Ovary (tissue), 3 donors: ENCODE measurements at regions not wholly inside any gene's neighbourhood (a gene's known extent, or its start where the extent isn't known, plus 50 kb on each side); places are given as distances from the start of the nearest gene placed in this dataset.

Experiments
- POLR2A ChIP-seq: fragments of 450-650 bp; IDR thresholded peaks from one replicate; pipeline ENCODE4 v1.6.1; 2017; ENCODE audit warnings: antibody characterized with exemption, mild to moderate bottlenecking, moderate library complexity
- TF ChIP-seq, protein P1 (sequence below), 3 donors: fragments of 450-650 bp in 2 of 3; fragments of 200-600 bp in 1 of 3; IDR thresholded peaks; one replicate each; pipeline versions ENCODE4 v1.5.1 to v1.8.0; 2016 to 2022; ENCODE audit warnings: antibody characterized with exemption in 3 of 3, mild to moderate bottlenecking in 1 of 3
- donor health status: DM: no; HTN: no; CAD: no.

DNA sequence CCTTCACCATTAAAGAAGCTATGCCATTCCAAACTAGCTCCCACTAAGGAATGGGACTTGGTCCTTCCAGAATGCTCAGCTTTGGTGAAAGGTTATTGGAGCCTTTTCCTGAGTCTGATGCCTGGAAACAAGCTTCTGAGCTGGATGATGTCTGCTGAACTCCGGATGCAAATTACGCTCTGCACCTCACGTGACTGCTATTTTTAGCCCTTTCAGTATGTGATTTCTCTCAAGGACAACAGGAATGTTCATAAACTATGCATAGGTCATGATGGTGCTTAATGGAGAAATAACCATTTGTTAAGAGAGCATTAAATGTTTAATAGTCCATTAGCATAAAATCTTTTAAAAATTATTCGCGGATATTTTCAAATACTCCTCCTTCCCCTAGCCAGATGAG lies 631.4 kb upstream of the KIRREL3 start:
- TF ChIP-seq POLR2A, result no peak
- TF ChIP-seq, protein P1, sequence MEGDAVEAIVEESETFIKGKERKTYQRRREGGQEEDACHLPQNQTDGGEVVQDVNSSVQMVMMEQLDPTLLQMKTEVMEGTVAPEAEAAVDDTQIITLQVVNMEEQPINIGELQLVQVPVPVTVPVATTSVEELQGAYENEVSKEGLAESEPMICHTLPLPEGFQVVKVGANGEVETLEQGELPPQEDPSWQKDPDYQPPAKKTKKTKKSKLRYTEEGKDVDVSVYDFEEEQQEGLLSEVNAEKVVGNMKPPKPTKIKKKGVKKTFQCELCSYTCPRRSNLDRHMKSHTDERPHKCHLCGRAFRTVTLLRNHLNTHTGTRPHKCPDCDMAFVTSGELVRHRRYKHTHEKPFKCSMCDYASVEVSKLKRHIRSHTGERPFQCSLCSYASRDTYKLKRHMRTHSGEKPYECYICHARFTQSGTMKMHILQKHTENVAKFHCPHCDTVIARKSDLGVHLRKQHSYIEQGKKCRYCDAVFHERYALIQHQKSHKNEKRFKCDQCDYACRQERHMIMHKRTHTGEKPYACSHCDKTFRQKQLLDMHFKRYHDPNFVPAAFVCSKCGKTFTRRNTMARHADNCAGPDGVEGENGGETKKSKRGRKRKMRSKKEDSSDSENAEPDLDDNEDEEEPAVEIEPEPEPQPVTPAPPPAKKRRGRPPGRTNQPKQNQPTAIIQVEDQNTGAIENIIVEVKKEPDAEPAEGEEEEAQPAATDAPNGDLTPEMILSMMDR (IDR thresholded peaks at IDR 0.05), result no peak
